Activated CD4-positive, alpha-beta T cell treated with anti-CD3 and anti-CD28 coated beads for 48 hours (primary cell): ENCODE measurements at regions not wholly inside any gene's neighbourhood (a gene's known extent, or its start where the extent isn't known, plus 50 kb on each side); places are given as distances from the start of the nearest gene placed in this dataset.

Source experiments
- DNase-seq: peaks from one replicate; pipeline ENCODE4 v3.0.0-alpha.2; 2020

DNA sequence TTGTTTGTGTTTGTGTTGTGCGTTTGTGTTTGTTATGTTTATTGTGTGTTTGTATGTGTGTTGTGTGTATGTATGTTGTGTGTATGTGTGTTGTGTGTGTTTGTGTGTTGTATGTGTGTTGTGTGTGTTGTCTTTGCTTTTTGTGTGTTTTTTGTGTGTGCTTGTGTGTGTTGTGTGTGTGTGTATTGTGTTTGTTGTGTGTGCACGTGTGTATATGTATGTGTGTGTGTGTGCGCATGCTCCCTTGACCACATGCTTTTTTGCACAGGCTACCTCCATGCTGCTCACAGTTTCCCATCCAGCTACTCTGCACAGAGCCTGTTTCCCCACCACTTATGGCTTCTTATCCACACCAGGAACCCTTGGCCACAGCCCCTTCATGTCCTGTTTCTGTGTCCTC lies 720.0 kb upstream of the ADAMTS16 start:
- no peak for DNase-seq

DNA sequence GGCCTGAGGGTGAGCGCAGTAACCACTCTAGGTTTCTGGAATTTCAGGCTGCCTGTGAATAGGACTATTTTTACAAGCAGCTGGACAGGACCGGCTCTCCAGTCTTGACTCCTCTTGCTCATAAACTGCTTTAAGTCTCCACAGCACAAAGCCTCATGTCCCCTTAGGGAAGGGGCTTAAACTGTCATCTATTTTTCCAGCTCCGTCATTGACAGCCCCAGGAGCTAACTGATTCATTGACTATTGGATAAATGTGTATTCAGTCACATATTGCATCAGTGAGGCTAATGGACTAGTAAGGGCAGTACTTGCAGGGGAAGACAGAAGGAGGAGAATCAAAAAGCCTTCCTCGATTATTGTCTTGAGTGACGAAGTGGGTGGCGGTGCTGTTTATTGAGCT lies 719.4 kb upstream of the ADAMTS16 start:
- DNase-seq, result no peak

DNA sequence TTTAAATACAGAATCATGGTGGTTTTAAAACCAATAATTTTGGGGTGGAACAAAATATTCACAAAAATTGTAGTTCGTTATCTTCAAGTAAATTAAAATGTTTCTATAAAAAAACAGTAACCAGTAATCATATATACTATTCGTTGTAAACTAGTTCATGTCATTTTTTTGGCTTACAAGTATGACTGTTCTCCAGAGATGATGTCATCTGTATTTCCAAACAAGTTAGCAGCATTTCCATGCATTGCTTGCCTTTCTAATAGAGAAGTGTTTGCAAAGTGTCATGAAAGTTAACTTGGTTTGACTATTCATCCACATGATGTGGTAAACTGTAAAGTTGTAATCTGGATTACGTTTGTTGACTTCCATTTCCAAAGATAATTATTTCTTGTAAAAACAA lies 717.9 kb upstream of the ADAMTS16 start:
- DNase-seq, result no peak

DNA sequence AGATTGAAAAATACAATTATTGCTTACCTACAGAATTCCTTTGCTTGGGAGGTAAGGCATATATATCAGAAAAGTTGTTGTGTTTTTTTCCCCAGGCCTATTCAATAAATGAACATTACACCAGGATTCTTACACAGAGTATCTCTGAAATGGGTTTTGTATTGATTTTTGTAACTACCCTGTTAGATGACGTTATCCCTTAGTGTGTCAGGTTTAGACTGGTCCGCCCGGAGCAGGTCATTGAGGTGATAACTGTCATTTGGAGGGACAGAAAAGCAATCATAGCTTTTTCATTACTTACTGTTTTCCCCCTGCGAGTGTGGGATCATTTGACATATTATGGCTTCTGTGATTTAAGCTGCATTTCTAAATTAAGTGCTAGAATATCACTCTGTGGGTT lies 715.2 kb upstream of the ADAMTS16 start:
- DNase-seq, result no peak

DNA sequence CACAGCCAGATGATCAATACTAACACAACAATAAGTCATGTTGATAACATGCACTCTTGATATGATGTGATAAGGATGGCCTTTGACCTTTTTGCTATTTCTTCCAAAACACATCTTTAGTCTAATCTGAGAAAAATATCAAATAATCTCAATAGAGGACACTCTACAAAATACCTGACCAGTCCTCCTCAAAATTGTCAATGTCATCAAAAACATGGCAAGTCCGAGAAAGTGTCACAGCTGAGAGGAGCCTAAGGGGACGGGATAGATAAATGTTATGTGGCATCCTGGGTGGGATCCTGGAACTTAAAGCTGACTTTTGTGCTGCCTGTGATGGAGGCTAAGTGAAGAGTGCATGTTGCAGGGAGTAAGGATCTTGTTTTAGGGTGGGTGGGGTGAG lies 699.6 kb upstream of the ADAMTS16 start:
- no peak for DNase-seq

DNA sequence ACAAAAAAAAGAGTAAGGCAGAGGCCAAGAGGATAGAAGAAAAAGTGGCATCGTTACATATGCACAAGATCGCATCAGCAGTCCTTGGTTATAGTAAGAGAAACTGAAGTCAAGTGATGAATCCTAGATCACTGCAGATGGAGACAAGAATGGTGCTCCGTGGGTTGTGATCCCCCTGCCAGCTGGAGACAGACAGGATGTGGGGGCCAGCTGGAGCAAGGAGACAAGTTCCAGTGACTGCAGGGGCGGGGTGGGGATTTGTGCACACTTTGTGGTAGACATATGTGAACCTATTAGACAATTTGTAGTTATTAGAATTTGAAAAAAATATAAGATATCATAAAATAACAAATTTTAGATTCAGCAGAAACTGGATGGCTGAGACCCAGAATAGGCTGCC lies 697.9 kb upstream of the ADAMTS16 start:
- DNase-seq, result no peak

DNA sequence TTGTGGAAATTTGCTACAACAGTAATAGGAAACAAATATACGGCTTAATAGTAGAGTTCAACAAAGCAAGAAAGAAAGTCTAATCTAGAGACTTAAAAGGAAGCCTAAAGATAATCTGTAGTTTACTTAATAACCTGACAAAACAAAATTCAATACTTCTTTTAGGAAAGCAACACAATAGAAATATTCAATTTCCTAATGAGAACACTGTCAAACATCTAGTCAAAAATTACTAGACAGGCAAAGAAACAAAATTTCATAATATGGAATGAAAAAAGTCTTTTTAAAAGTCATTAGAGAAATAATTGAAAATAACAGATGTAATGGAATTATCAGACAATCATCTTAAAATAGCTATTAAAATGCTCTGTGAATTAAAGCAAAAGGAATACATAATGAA lies 692.5 kb upstream of the ADAMTS16 start:
- no peak for DNase-seq

DNA sequence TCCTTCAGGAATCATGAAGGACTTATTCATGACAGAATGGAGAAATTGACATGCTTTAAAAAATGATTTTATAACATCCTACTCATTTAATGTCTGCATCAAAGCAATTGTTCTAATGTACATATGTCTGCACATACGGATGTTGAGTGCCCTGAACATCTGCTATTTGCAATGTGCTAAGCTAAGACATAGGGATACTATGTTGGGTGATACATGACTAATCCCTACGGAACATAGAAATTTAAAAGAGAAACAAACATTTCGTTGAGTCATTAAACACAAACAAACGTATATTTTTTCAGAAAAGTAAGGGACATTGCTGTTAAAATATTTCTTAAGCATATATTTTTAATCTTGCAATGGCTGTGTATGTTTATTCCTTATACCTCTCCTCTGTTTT lies 686.5 kb upstream of the ADAMTS16 start:
- no peak for DNase-seq

DNA sequence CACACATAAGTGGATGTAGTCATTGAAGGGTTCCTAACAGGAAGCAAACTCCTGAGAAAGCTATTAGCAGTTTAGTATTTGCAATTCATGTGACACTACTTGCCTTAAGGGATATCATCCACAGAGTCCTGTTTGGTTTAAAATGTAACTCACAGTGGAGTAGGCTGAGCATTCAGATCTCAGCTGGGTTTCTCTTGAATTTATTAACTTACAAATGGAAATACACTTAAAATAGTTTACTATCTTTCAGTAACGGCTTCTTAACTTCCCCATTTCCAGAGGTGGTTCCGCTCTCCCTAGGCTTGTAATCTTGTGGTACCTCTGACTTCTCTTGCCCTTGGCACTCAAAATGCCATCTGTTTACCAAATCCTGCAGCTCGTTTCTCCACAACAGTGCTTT lies 660.7 kb upstream of the ADAMTS16 start:
- DNase-seq, result no peak

DNA sequence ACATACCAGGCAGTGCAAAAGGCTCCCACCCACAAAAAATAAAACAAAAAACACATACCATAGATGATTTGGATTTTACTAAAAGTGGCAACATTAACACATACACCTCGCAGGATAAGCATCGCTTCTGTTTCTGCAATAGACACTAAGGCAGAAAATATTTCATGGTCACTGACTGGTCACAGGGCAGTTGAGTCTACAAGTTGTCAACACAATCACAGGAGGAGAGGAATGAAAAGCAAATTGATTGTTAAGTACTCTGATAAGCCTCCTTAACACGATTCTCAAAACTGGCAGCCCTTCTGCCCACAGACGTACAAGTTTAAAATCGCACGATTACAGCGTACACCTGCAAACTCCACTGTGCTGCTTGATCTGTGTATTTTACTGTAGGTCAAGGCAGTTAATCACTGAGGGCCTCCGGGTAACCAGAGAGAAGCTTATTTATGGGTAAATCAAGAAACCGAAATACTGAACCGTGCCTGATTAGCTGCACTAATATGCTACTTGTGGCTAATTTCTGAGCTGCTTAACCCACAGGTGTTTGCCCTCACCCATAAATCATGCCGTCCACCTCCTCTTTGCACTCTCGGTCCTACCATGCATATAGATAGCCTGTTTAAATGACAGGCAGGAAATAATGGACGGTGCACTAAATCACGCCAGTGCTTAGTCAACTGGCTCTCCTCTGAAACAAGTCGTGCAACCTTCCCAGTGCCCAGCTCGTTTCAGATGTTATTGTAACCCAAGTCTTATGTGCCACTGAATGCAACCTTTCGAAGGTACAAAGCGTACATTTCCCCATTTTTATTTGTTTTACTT lies 659.4 kb upstream of the ADAMTS16 start:
- no peak for DNase-seq

DNA sequence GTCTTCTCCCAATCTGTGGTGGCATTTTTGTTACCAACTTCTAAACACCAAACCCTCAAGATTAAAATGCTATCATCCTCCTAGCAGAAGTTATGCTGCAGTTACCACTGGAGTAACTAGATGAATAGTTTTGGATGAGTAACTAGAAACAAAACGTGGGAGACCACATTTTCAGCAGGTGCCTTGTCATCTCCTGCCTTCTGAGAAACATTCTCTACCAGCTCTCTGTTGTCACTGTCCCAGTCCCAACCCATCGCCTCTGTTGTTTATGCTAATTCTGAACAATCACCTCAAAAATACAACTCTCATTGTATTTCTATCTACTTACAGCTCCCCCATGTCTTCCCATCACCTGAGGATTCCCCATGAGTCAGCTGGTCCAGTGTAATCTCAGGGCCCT lies 652.5 kb upstream of the ADAMTS16 start:
- DNase-seq, result no peak

DNA sequence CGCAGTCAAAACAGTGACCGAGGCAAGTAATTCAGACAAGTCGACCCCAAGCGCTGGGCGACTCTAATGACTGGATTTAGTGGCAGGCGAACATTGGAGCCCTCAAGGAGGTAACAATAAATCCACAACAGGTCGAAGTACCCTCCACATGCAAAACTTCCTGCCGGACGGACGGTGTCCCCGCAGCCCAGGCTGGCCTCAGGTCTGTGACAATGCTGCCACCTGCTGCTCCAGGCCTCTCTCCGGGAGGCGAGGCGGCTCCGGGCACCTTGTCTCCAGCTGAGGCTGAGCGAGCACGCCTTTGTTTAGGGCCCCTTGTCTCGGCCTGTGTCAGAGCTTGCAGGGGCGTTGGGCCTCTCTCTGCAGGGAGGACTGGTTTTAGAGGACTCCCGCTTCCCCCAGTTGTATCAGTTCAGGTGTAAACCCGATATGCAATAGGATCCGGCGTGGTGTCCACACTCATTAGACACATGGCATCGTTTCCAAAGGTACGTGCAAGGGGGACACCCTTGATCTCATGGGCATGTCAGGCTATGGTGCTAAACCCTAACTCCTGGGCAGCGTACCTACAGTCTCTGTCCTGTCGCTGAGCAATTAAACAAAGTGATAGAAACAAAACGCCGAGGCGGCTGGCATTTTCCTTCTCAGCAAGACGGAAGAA lies 628.0 kb upstream of the ADAMTS16 start:
- no peak for DNase-seq

DNA sequence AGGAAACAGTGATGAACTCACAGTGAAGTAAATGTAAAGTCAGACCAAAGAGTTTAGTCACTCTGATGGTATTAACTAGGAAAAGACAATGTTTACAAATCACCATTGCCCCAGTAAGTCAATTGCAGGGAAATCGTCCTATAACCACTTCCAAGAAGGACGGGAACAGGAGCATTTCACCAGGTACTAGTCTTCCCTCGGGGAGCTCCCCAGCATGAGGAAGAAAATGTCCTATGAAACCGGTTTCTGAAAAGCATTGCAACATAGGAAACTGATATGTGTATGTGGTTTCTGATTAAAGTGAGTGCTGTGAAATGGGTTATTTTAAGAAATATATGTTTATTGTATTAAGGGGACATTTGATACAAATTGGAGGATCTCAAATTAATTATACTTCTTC lies 626.7 kb upstream of the ADAMTS16 start:
- DNase-seq, result no peak

DNA sequence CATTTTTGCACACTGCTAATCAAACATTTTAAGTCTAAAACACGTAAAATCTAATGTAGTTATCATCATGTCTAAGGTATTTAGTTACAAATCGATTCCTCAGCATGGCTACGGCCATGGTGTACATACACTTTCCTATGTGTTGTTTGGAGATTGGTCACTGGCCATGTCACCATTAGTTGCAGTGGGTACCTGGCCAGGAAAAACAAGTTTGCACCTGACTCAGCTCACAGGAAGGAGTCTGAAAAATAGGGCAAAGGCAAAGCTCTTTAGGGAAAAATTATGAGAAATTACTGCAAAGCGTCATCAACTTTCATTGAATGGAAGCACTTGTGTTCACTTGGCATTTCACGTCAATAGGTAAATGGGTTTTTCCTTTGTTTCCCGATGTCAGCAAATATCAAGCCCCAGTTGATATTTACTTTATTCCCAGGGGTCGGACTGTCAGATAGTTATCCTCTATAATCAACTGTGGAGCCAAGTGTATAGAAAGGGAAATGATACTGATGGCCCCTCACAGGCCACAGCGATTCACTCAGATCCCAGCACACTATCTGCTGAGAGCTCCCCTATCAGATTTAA lies 626.0 kb upstream of the ADAMTS16 start:
- no peak for DNase-seq

DNA sequence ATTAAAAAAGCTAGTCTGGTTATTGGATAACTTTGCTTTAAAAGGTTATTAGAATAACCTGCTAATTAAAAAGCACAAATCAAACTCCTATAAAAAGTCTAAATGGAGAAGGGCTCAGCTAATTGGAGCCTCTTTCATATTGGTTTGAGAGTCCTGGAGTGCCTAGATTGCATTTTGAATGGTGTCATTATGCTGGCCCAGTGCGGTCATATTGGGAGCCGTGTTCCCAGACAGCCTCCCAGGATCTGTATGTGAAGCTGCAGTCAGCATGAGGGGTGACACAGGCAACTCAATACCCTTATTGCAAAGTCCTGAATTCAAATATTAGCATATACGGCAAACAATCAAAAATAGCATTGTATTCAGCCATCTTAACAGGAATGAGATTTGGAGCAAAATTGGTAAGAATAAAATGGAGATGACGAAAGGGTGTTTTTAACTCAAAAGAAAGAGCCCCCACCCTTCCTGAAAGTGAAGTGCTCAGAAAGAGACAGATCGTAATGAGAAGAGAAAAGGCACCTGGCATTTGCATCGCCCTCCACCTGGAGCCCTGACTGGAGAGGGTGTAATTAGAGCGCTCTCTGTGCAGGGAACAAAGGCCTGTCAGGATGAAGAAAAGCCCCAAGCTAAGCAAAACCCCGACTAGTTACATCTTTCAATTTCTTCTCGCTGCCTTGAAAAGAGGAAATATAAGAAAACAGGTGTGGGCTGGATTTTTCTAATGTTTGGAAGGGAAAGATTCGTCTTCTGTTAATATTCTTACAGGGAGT lies 621.0 kb upstream of the ADAMTS16 start:
- no peak for DNase-seq

DNA sequence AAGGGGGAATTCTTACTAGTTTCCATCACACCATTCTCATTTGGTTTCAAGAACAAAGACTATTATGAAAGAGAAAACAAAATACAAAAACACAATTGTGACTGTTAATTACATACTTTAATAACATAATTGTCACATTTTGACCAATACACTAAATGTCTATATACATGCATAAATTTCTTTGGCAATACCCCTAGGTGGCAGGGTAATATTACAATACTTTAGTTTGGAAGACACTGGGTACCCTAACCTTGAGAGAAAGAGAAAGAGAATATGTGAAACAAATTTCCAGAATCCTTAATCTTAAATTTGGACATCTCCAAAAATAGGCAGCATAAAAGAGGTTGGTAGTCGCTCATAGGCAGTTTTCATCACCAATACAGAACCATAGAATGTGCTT lies 619.6 kb upstream of the ADAMTS16 start:
- DNase-seq, result no peak

DNA sequence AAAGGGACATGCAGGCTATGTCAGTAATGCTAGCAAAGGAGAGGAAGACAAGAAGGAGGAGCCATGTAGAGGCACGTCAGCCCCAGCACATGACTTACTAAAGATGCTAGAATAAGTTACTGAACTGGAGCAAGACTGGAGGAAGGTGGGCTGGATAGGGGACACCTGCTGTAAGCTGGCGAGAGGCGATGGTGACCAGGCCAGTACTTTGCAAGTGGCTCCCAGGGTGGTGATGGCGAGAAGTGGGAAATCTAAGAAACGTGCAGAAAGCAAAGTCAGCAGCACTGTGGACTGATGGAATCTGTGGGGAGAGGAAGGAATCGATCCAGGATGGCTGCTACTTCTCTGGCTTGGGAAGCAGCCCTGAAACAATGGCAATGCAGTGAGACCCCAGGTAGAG lies 617.1 kb upstream of the ADAMTS16 start:
- no peak for DNase-seq

DNA sequence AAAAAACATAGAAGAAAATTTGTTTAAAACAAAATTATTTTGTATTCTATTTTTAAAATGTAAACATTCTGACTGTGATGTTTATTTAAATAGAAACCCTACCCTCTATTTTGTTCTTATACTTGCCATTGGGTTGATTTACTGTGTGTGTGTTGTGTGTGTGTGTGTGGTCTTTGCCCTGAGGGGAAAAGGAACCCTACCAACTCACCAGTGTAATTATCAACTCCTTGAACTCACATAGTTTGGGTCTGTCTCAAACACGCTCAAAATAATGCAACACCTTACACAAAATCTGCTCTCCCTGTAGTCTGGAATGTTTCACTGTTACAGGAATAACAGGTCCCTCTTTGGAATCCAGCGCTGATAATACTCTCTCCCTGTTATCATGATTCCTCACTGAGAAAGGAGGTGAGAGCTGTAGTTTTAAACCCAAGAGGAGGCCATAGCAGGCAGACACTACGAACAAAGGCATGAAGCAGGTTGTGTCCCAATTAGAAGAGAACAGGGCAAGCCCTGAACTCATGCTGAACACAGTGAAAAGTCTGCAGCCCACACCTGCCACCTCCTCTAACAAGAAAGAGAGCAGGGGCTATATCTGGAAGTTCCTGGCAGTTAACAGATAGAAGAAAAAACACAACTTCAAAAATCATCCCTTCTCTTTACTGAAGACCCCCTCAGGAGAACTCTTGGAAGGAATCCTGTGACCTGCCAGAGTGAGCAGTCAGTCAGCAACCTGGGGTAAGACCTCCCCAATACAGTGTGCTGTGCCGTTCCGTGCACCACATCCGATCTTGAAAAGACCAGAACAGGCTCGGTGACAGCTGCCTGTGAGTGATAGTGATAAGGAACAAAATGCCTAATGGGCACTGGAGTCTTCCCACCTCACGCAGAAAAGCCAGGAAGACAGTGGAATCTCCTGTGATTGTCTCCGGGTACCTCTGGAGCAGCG lies 608.1 kb upstream of the ADAMTS16 start:
- no peak for DNase-seq

DNA sequence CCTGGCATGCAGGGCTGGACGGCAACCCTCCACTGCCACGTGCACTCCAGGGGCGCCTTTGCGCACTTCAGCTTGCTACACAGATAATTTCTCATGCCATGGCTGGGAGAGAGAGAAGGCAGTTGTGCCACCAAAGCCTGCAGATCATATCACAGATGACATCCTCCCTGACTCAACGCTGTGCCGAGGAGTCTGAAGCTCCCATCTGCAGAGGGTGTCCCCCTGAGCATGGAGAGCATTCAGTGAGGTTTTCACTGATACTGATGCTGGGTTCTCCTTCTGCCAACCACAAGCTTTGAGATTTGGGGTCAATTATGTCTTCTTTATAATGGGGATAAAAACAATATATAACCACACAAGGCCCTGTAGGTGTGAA lies 607.4 kb upstream of the ADAMTS16 start:
- no peak for DNase-seq

DNA sequence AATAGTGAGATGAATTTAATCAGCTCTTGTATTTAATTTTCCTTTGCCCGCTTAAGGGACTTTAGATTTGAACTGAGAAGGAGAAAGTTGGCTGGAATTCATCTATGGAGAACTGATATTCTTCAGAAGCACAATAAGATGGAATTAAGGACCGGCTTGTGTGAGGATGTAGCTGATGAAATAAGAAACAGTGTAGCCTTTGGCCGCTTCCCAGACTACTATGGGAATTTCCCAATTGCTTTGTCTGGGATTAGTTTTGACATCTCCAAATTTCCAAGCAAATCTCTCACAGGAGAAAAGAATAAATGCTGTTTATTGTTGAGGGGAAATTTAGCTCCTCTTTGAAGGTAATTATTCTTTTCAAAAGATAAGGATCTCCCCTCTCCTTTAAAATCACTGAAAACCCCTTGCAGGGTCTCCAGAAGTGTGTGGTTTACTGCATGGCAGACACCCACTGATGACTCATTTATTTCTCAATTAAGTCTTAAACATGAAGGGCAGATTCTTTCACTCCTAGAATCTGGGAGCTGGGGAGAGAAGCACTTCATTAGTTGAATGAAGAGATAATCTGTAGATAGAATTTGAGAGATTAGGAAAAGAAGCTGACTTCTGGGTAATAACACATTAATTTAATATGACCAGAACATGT lies 606.5 kb upstream of the ADAMTS16 start:
- DNase-seq, result no peak

DNA sequence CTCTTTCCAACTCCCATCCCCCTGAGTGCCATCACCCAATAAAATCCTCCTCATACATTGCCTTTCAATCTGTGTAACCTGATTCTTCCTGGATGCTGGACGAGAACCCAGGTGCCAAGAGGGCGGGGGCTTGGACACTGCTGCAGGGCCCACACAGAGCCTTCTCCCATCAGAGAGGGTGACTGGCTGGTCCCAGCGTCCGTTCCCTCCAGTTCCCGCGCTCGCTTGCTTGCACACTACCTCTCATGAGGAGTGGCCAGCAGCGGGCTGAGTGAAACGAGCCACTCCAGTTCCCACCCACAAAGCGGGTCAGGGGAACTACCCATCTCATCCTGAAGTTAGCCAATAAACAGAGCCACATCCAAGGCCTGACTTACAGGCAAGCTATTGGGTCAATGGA lies 602.6 kb upstream of the ADAMTS16 start:
- no peak for DNase-seq
